IPS-20b (cell line): ENCODE measurements at regions not wholly inside any gene's neighbourhood (a gene's known extent, or its start where the extent isn't known, plus 50 kb on each side); places are given as distances from the start of the nearest gene placed in this dataset.

Experiments used
- H3K27ac ChIP-seq: one replicate; pipeline ENCODE4 v1.5.1; 2013; ENCODE audit warnings: low read length
- H3K27me3 ChIP-seq: 2 replicates; pipeline ENCODE4 v1.6.1; 2013; ENCODE audit warnings: mild to moderate bottlenecking, low read length, inconsistent platforms; ENCODE audit not compliant: insufficient read depth
- H3K36me3 ChIP-seq: 2 replicates; pipeline ENCODE4 v1.6.1; 2013; ENCODE audit warnings: low read depth, mild to moderate bottlenecking, inconsistent platforms, low read length, moderate library complexity; ENCODE audit not compliant: insufficient read depth
- H3K4me1 ChIP-seq: 2 replicates; pipeline ENCODE4 v1.6.1; 2013; ENCODE audit warnings: mild to moderate bottlenecking, control low read depth, inconsistent platforms, low read length, moderate library complexity; ENCODE audit not compliant: insufficient read depth
- H3K4me3 ChIP-seq: 2 replicates; pipeline ENCODE4 v1.5.1; 2013; ENCODE audit warnings: mild to moderate bottlenecking, low read length, inconsistent platforms
- H3K9ac ChIP-seq: 2 replicates; pipeline ENCODE4 v1.6.1; 2013; ENCODE audit warnings: low read depth, mild to moderate bottlenecking, inconsistent platforms, low read length, moderate library complexity
- H3K9me3 ChIP-seq: 2 replicates; pipeline ENCODE4 v1.6.1; 2013; ENCODE audit warnings: mild to moderate bottlenecking, low read depth, low read length, inconsistent platforms; ENCODE audit not compliant: insufficient read depth

DNA sequence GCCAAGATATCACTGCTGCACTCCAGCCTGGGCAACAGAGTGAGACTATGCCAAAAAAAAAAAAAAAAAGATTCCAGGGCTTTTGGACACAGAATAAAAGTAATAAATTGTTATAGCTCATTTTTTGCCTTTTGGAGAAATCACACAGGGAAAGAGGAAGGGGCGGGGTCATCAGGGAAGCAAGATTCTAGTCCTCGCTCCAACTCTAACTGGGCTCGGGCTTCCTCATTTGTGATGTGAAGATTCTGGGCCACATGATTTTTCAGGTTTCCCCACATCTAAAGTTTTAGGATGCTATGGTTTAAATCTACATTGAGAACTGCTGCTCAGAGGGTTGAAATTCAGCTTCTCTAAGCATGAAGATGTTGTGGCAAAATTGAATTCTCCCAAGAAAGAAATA, 179.3 kb upstream of the PLXNA2 start:
- peaks cover 7% of the 10 kb centered on the region; the same call in 1 of the 2 replicates for H3K4me1 ChIP-seq
- no peak overlapping the region for H3K4me3 ChIP-seq
- no peaks in the 10 kb centered on the region for H3K27me3 ChIP-seq

GRCh38 chr1:208425096-208425495, 180.9 kb upstream of the PLXNA2 start:
- Histone ChIP-seq H3K9me3 (no peaks in the 10 kb centered on the region), H3K27me3 (no peaks in the 10 kb centered on the region), H3K9ac (no peak overlapping the region), H3K4me3 (no peak overlapping the region), H3K27ac (no peak overlapping the region), H3K36me3 (no peaks in the 10 kb centered on the region), H3K4me1 (peaks cover 14% of the 10 kb centered on the region; the same call in 1 of the 2 replicates)

More for the DNA sequence above, 179.3 kb upstream of the PLXNA2 start:
- Histone ChIP-seq H3K36me3 (no peaks in the 10 kb centered on the region), H3K9me3 (no peaks in the 10 kb centered on the region), H3K9ac (no peak overlapping the region), H3K27ac (no peak overlapping the region)

GRCh38 chr1:208430220-208430619, 186.0 kb upstream of the PLXNA2 start:
- H3K9me3 ChIP-seq = no peaks in the 10 kb centered on the region
- H3K9ac ChIP-seq = no peak overlapping the region
- no peaks in the 10 kb centered on the region for H3K36me3 ChIP-seq
- no peaks in the 10 kb centered on the region for H3K27me3 ChIP-seq
- peaks cover 16% of the 10 kb centered on the region for H3K4me1 ChIP-seq
- peak overlapping the region; percentile 3; the same call in 1 of the 2 replicates for H3K4me3 ChIP-seq
- no peak overlapping the region for H3K27ac ChIP-seq

DNA sequence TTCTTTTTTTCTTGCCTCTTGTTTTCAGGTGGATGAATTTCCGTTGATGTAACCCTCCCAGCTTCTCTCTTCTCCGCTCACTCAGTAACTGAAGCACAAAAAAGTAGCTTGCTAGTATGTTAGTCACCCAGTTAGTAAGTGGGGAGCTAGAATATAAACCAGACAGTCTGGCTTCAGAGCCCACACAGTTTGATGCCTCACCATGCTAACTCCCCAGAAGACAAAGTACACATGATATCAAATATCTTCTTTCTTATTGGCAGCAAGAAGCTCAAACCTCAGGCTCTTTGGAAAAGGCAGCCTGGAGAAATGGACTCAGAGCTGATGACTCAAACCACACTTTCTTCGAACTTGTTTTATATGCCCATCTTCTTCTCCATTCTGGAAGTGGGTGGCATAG, 187.5 kb upstream of the PLXNA2 start:
- peaks cover 16% of the 10 kb centered on the region for H3K4me1 ChIP-seq
- H3K36me3 ChIP-seq = no peaks in the 10 kb centered on the region
- H3K9ac ChIP-seq = no peak overlapping the region
- no peak overlapping the region for H3K27ac ChIP-seq
- no peaks in the 10 kb centered on the region for H3K27me3 ChIP-seq
- no peaks in the 10 kb centered on the region for H3K9me3 ChIP-seq
- H3K4me3 ChIP-seq = no peak overlapping the region

GRCh38 chr1:208432346-208432745, 188.2 kb upstream of the PLXNA2 start:
- H3K4me1 ChIP-seq = peaks cover 16% of the 10 kb centered on the region
- H3K27me3 ChIP-seq = no peaks in the 10 kb centered on the region
- no peak overlapping the region for H3K9ac ChIP-seq
- no peak overlapping the region for H3K4me3 ChIP-seq
- H3K27ac ChIP-seq = no peak overlapping the region
- H3K9me3 ChIP-seq = no peaks in the 10 kb centered on the region
- H3K36me3 ChIP-seq = no peaks in the 10 kb centered on the region

GRCh38 chr1:208433086-208433485, 188.9 kb upstream of the PLXNA2 start:
- no peak overlapping the region for H3K27ac ChIP-seq
- H3K9ac ChIP-seq = no peak overlapping the region
- H3K27me3 ChIP-seq = no peaks in the 10 kb centered on the region
- no peak overlapping the region for H3K4me3 ChIP-seq
- no peaks in the 10 kb centered on the region for H3K36me3 ChIP-seq
- peaks cover 16% of the 10 kb centered on the region for H3K4me1 ChIP-seq
- H3K9me3 ChIP-seq = no peaks in the 10 kb centered on the region

GRCh38 chr1:208433971-208434370, 189.8 kb upstream of the PLXNA2 start:
- no peaks in the 10 kb centered on the region for H3K9me3 ChIP-seq
- no peak overlapping the region for H3K27ac ChIP-seq
- peaks cover 16% of the 10 kb centered on the region for H3K4me1 ChIP-seq
- no peak overlapping the region for H3K9ac ChIP-seq
- H3K27me3 ChIP-seq = no peaks in the 10 kb centered on the region
- no peaks in the 10 kb centered on the region for H3K36me3 ChIP-seq
- no peak overlapping the region for H3K4me3 ChIP-seq

- H3K36me3 ChIP-seq = no peaks in the 10 kb centered on the region
- H3K4me3 ChIP-seq = no peak overlapping the region
- H3K27ac ChIP-seq = no peak overlapping the region
- H3K9ac ChIP-seq = no peak overlapping the region
- no peaks in the 10 kb centered on the region for H3K9me3 ChIP-seq
- no peaks in the 10 kb centered on the region for H3K27me3 ChIP-seq
- 0 out of 2 replicates have a peak, but pooled peaks cover 2% of the 10 kb centered on the region for H3K4me1 ChIP-seq
These were observed 193.2 kb upstream of the PLXNA2 start for GRCh38 chr1:208437401-208437800.

- no peak overlapping the region for H3K27ac ChIP-seq
- H3K9ac ChIP-seq = no peak overlapping the region
- no peaks in the 10 kb centered on the region for H3K27me3 ChIP-seq
- no peaks in the 10 kb centered on the region for H3K9me3 ChIP-seq
- no peaks in the 10 kb centered on the region for H3K36me3 ChIP-seq
- 0 out of 2 replicates have a peak, but pooled peaks cover 2% of the 10 kb centered on the region for H3K4me1 ChIP-seq
- no peak overlapping the region for H3K4me3 ChIP-seq
These were observed 194.0 kb upstream of the PLXNA2 start for GRCh38 chr1:208438112-208438699.

- no peaks in the 10 kb centered on the region for H3K27me3 ChIP-seq
- no peaks in the 10 kb centered on the region for H3K9me3 ChIP-seq
- H3K27ac ChIP-seq = no peak overlapping the region
- H3K4me1 ChIP-seq = peaks cover 9% of the 10 kb centered on the region
- no peak overlapping the region for H3K4me3 ChIP-seq
- H3K36me3 ChIP-seq = no peaks in the 10 kb centered on the region
- H3K9ac ChIP-seq = no peak overlapping the region
These were observed 201.6 kb upstream of the PLXNA2 start for GRCh38 chr1:208445758-208446203.

DNA sequence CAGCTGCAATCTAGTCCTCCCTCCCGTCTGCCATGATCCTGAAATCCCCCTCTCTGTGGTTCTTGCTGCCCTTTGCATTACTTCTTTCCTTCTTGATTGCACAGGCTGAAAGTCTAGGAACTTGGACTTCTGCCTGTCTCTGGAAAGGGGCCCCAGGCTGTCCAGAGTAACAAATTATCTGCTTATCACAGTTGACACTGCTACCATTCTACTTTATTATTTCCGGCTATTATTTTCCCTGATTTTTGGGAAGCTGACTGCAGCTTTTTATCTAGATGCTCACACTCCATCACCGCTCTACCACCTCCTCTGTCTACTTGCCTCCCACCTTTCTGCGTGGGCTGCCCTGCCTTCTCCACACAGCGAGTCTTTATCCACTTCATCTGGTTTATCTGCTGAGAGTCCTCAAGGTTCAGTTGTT, 202.1 kb upstream of the PLXNA2 start:
- Histone ChIP-seq H3K4me3 (no peak overlapping the region), H3K4me1 (peaks cover 9% of the 10 kb centered on the region), H3K27ac (no peak overlapping the region), H3K9ac (no peak overlapping the region), H3K9me3 (no peaks in the 10 kb centered on the region), H3K36me3 (no peaks in the 10 kb centered on the region), H3K27me3 (no peaks in the 10 kb centered on the region)

DNA sequence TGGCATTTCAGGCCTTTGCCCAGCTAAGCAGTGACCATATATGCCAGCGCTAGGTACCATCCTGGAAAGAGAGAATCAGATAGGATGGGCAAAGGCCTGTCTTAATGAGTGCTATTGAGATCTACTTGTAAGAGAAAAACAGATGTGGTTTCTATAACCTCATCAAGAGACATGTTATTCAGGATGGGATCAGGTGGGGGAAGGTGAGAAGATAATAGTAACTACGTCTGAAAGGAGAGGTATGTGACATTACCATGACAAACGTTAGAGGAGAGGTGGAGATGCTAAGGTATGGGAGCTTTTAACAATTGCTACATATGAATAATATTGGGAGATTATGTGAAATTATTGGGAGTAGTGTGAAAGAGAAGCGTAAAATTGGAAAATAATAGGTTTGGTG, 204.2 kb upstream of the PLXNA2 start:
- Histone ChIP-seq H3K27me3 (no peaks in the 10 kb centered on the region), H3K4me3 (no peak overlapping the region), H3K9me3 (no peaks in the 10 kb centered on the region), H3K36me3 (no peaks in the 10 kb centered on the region), H3K27ac (no peak overlapping the region), H3K9ac (no peak overlapping the region), H3K4me1 (peaks cover 9% of the 10 kb centered on the region)
